PC-3 (cell line): ENCODE measurements at regions not wholly inside any gene's neighbourhood (a gene's known extent, or its start where the extent isn't known, plus 50 kb on each side); places are given as distances from the start of the nearest gene placed in this dataset.

Experiments
- ATAC-seq: fragments of 200-7000 bp; cut with Tn5 transposase; 2 replicates; pipeline ENCODE4 v1.9.1; 2020; ENCODE audit warnings: mild to moderate bottlenecking, moderate library complexity
- BruUV-seq: library from RNA; stranded (reverse); fragments of 400-500 nt; replicated peaks from 2 replicates; lab custom pipeline; 2021; lab: Mats Ljungman, UMichigan
- CTCF ChIA-PET: fragments of 300-600 bp; sonication (Branson Sonifier 250); formaldehyde crosslinking; loops from one replicate; lab custom pipeline; 2022; ENCODE audit warnings: antibody characterized with exemption; lab: Charles Lee
- POLR2A ChIA-PET: fragments of 300-600 bp; sonication (Branson Sonifier 250); formaldehyde crosslinking; loops from one replicate; lab custom pipeline; 2022; ENCODE audit warnings: antibody characterized with exemption; ENCODE audit not compliant: unreplicated experiment; lab: Charles Lee
- DNase-seq: peaks from one replicate; pipeline ENCODE4 v3.0.0-alpha.2; 2015
- H2AFZ ChIP-seq: fragments of 300-600 bp; sonication (generic); 2 replicates; pipeline ENCODE4 v1.6.0; 2016; ENCODE audit warnings: antibody characterized with exemption, low read length
- H3F3A ChIP-seq: fragments of 300-600 bp; sonication (generic); one replicate; pipeline ENCODE4 v1.6.0; 2017; ENCODE audit warnings: antibody characterized with exemption, low read length, control low read depth, mild to moderate bottlenecking; ENCODE audit not compliant: unreplicated experiment
- H3K27ac ChIP-seq: fragments of 300-600 bp; sonication (generic); 2 replicates; pipeline ENCODE4 v1.5.1; 2016; ENCODE audit warnings: mild to moderate bottlenecking, low read length
- H3K27me3 ChIP-seq: fragments of 300-600 bp; sonication (generic); 2 replicates; pipeline ENCODE4 v1.6.1; 2016; ENCODE audit warnings: low read length, mixed read lengths
- H3K36me3 ChIP-seq: fragments of 300-600 bp; sonication (generic); 2 replicates; pipeline ENCODE4 v1.6.1; 2016; ENCODE audit warnings: low read depth, mixed run types, low read length, mixed read lengths
- H3K4me1 ChIP-seq: fragments of 300-600 bp; sonication (generic); 2 replicates; pipeline ENCODE4 v1.5.1; 2016; ENCODE audit warnings: low read length; ENCODE audit not compliant: insufficient read depth
- H3K4me2 ChIP-seq: fragments of 300-600 bp; sonication (generic); 2 replicates; pipeline ENCODE4 v1.6.0; 2016; ENCODE audit warnings: low read length
- H3K4me3 ChIP-seq: fragments of 300-600 bp; sonication (generic); 2 replicates; pipeline ENCODE4 v1.5.1; 2016; ENCODE audit warnings: mild to moderate bottlenecking, low read length, mixed read lengths
- H3K79me2 ChIP-seq: fragments of 300-600 bp; sonication (generic); 2 replicates; pipeline ENCODE4 v1.6.1; 2017; ENCODE audit warnings: low read length, mixed read lengths
- H3K9ac ChIP-seq: fragments of 300-600 bp; sonication (generic); 2 replicates; pipeline ENCODE4 v1.6.0; 2016; ENCODE audit warnings: mild to moderate bottlenecking, low read length
- H3K9me2 ChIP-seq: fragments of 300-600 bp; sonication (generic); replicated peaks from 2 replicates; pipeline ENCODE4 v1.6.1; 2016; ENCODE audit warnings: mixed run types, low read length, mixed read lengths
- H3K9me3 ChIP-seq: fragments of 300-600 bp; sonication (generic); 2 replicates; pipeline ENCODE4 v1.6.1; 2016; ENCODE audit warnings: low read length, mixed read lengths
- H4K20me1 ChIP-seq: fragments of 300-600 bp; sonication (generic); 2 replicates; pipeline ENCODE4 v1.6.1; 2016; ENCODE audit warnings: low read length, mixed read lengths
- EZH2 ChIP-seq: fragments of 300-600 bp; sonication (generic); IDR thresholded peaks from one replicate; pipeline ENCODE4 v1.6.1; 2017; ENCODE audit warnings: antibody characterized with exemption, mild to moderate bottlenecking, low read length; ENCODE audit not compliant: unreplicated experiment
- EZH2phosphoT487 ChIP-seq: fragments of 300-600 bp; sonication (generic); IDR thresholded peaks from 2 replicates; pipeline ENCODE4 v1.6.1; 2018; ENCODE audit warnings: mild to moderate bottlenecking, antibody characterized with exemption, low read length, borderline replicate concordance
- intact Hi-C: fragments of 100-400 bp; cut with micrococcal nuclease; formaldehyde crosslinking; loops from 2 replicates; pipeline ENCODE4 v1.9.0; 2023
- TF ChIP-seq, protein P1 (sequence below): fragments of 300-600 bp; sonication (generic); conservative IDR thresholded peaks from 2 replicates; pipeline ENCODE4 v1.5.1; 2017; ENCODE audit warnings: antibody characterized with exemption, low read depth, mild to moderate bottlenecking, low read length

DNA sequence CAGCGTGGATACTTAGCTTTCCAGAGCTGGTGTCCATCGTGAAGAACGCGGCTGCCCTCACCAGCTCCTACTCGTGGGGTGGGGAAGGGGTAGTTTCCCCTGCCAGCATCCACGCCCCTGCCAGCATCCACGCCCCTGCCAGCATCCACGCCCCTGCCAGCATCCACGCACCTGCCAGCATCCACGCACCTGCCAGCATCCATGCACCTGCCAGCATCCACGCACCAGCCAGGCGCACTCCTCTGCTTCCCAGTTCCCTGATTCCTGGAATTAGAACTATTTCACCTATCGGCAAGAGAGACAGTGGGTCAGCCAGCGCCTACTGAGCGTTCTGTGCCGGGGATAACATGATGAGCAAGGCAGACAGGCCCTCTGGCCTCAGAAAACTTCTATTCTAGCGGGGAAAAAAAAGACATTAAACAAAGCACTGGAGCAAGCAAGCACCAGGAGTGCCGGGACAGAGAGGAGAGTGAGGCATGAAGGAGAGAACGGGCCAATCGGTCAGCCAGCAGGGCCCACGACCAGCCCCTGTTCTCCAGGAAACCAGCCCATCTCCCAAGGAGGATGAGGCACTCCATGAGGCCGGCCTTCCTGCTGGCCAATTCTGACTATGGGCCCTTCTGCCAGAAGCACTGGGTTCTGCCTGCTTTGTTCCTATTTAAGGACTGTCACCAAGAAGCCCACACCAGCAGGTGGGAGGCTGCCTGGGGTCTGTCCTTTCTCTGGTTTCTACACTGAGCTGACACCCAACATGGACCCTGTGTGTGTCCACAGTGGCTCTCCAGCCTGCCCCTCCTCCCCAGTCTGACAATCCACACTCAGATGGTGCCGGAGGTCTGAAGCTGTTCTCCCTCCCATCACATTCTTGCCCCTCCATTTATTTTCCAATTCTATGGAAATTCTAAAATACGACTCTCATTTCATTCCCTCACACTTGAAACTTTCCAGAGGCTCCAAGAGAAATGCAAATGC is 78.4 kb upstream of the SALL3 start:
- Histone ChIP-seq H3K27me3 (peaks cover 45% of the 10 kb centered on the region), H3K79me2 (no peaks in the 10 kb centered on the region), H4K20me1 (no peaks in the 10 kb centered on the region), H3K9ac (no peak overlapping the region), H2AFZ (no peak overlapping the region), H3F3A (no peaks in the 10 kb centered on the region), H3K9me3 (no peaks in the 10 kb centered on the region), H3K27ac (no peak overlapping the region), H3K4me2 (no peak overlapping the region), H3K4me1 (no peaks in the 10 kb centered on the region), H3K4me3 (no peak overlapping the region), H3K9me2 (no peaks in the 10 kb centered on the region), H3K36me3 (no peaks in the 10 kb centered on the region)
- DNase-seq (no peak), ATAC-seq (no peak)
- intact Hi-C loops: no loop called here
- POLR2A ChIA-PET: no interaction called here
- no peak for TF ChIP-seq EZH2phosphoT487
- no peak for TF ChIP-seq EZH2
- TF ChIP-seq, protein P1, sequence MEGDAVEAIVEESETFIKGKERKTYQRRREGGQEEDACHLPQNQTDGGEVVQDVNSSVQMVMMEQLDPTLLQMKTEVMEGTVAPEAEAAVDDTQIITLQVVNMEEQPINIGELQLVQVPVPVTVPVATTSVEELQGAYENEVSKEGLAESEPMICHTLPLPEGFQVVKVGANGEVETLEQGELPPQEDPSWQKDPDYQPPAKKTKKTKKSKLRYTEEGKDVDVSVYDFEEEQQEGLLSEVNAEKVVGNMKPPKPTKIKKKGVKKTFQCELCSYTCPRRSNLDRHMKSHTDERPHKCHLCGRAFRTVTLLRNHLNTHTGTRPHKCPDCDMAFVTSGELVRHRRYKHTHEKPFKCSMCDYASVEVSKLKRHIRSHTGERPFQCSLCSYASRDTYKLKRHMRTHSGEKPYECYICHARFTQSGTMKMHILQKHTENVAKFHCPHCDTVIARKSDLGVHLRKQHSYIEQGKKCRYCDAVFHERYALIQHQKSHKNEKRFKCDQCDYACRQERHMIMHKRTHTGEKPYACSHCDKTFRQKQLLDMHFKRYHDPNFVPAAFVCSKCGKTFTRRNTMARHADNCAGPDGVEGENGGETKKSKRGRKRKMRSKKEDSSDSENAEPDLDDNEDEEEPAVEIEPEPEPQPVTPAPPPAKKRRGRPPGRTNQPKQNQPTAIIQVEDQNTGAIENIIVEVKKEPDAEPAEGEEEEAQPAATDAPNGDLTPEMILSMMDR: no peak
- no TSS peak for BruUV-seq
- CTCF ChIA-PET: no interaction called here

DNA sequence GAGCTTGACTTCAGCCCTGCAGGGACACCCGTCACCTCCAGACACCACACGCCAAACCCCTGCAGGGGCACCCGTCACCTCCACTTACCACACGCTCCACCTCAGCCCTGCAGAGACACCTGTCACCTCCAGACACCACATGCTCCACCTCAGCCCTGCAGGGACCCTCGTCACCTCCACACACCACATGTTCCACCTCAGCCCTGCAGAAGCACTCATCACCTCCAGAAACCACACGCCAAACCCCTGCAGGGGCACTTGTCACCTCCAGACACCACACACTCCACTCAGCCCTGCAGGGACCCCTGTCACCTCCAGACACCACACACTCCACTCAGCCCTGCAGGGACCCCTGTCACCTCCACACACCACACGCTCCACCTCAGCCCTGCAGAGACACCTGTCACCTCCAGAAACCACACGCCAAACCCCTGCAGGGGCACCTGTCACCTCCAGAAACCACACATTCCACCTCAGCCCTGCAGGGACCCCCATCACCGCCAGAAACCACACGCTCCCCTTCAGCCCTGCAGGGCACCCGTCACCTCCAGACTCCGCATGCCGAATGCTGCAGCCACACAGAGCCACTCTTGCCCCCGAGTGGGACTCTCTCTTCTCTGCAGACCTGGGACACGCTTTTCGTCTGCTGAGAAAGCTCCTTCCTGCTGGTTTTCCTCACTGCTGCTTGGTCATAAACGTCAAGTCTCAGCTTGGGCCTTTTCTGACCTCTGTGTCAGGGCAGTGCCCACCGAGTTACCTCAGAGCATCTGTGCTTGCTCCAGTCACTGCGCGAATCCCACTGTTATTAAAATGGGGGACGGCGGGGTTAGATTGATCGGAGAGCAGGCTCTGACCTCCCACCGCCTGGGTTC is 77.5 kb upstream of the SALL3 start:
- Histone ChIP-seq H3K4me2 (no peak overlapping the region), H3K4me1 (no peaks in the 10 kb centered on the region), H3K4me3 (no peak overlapping the region), H3K9me2 (no peaks in the 10 kb centered on the region), H4K20me1 (no peaks in the 10 kb centered on the region), H3K36me3 (no peaks in the 10 kb centered on the region), H3K9ac (no peak overlapping the region), H3K9me3 (no peaks in the 10 kb centered on the region), H3K27ac (no peak overlapping the region), H3F3A (no peaks in the 10 kb centered on the region), H3K79me2 (no peaks in the 10 kb centered on the region), H2AFZ (no peak overlapping the region), H3K27me3 (peaks cover 46% of the 10 kb centered on the region)
- no TSS peak for BruUV-seq
- ATAC-seq (no peak), DNase-seq (no peak)
- CTCF ChIA-PET: no interaction called here
- TF ChIP-seq EZH2: no peak
- TF ChIP-seq EZH2phosphoT487: no peak
- TF ChIP-seq, protein P1: no peak
- intact Hi-C loops: no loop called here
- POLR2A ChIA-PET: no interaction called here
